GM23248 (cell line): ENCODE measurements at regions not wholly inside any gene's neighbourhood (a gene's known extent, or its start where the extent isn't known, plus 50 kb on each side); places are given as distances from the start of the nearest gene placed in this dataset.

Source experiments
- EZH2 ChIP-seq: fragments of 200-600 bp; sonication (generic); IDR thresholded peaks from 2 replicates; pipeline ENCODE4 v1.6.1; 2018; ENCODE audit warnings: antibody characterized with exemption, mild to moderate bottlenecking; ENCODE audit not compliant: insufficient read depth, poor library complexity, severe bottlenecking
- EZH2phosphoT487 ChIP-seq: fragments of 200-600 bp; sonication (generic); IDR thresholded peaks from 2 replicates; pipeline ENCODE4 v1.6.1; 2018; ENCODE audit warnings: antibody characterized with exemption, moderate library complexity, mild to moderate bottlenecking, low read depth; ENCODE audit not compliant: insufficient read depth

DNA sequence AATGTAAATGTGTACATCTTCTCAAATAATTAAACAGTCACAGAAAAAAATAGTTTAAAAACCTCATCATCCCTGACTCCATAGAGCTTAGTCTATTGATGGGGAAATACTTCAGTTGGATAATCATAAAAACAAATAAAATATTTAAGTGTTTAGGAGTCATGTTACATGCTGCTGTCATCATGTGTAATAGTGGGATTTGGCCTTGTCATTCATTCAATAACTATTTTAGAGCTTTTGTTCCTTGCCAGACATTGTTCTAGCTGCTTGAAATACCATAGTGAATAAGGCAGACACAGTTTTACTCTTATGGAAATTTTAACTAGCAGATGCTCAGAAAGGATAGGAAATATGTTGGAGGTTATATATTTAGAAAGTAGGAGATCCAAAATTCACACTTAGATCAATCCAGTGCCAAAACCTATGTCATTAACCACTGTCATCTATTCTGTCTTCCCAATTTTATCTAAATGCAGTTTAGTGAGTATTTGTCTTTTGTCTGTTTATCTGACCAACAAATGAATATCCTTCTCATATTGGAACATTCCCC lies 324.7 kb downstream of the CASP12 start:
- TF ChIP-seq EZH2 (no peak), EZH2phosphoT487 (no peak)
